Gastrocnemius medialis (tissue), 4 donors: ENCODE measurements at regions not wholly inside any gene's neighbourhood (a gene's known extent, or its start where the extent isn't known, plus 50 kb on each side); places are given as distances from the start of the nearest gene placed in this dataset.

ENCODE experiments used
- CTCF ChIP-seq, 5 experiments: fragments of 450-650 bp in 3 of 5; fragments of 200-600 bp in 2 of 5; sonication (generic) in 2 of 5; IDR thresholded peaks in 4 of 5; conservative IDR thresholded peaks in 1 of 5; 1 replicate in 4 of 5; 2 replicates in 1 of 5; pipeline ENCODE4 v1.5.1; 2016 to 2019; ENCODE audit warnings: antibody characterized with exemption in 5 of 5, mild to moderate bottlenecking in 3 of 5, moderate library complexity in 3 of 5
- POLR2A ChIP-seq, 2 donors: fragments of 450-650 bp; IDR thresholded peaks; one replicate each; pipeline ENCODE4 v1.6.1; 2017; ENCODE audit warnings: antibody characterized with exemption in 2 of 2, mild to moderate bottlenecking in 2 of 2, moderate library complexity in 2 of 2

GRCh38 chr2:117232305-117232704, 582.2 kb upstream of the DDX18 start:
- TF ChIP-seq POLR2A (IDR thresholded peaks at IDR 0.05), result no peak
- TF ChIP-seq CTCF (IDR thresholded peaks at IDR 0.05 in 4 of 5, conservative IDR thresholded peaks at IDR 0.05 in 1 of 5), result no peak
